ENCODE measurements at regions not wholly inside any gene's neighbourhood (a gene's known extent, or its start where the extent isn't known, plus 50 kb on each side); places are given as distances from the start of the nearest gene placed in this dataset.

DNA sequence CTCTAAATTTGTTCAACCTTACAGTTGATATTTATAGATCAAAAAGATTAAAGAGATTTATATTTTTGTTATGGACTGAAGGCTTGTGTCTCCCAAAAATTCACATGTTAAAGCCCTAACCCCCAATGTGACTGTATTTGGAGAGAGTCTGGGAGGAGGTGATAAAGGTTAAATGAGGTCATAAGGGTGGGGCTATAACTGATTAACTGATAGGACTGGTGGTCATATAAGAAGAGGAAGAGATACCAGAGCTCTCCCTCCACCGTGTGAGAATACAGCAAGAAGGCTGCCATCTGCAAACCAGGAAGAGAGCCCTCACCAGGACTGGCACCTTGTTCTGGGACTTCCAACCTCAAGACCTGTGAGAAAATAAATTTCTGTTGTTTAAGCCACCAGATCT lies 264.3 kb downstream of the ENC1 start:
- DNase-seq (ENCODE audit: low spot score), result no peak

- no peak for DNase-seq (ENCODE audit: low spot score)
Observed at GRCh38 chr5:74375271-74375670, 265.3 kb downstream of the ENC1 start.

- no peak for DNase-seq (ENCODE audit: low spot score)
Observed at GRCh38 chr5:74374656-74375055, 265.9 kb downstream of the ENC1 start.

DNA sequence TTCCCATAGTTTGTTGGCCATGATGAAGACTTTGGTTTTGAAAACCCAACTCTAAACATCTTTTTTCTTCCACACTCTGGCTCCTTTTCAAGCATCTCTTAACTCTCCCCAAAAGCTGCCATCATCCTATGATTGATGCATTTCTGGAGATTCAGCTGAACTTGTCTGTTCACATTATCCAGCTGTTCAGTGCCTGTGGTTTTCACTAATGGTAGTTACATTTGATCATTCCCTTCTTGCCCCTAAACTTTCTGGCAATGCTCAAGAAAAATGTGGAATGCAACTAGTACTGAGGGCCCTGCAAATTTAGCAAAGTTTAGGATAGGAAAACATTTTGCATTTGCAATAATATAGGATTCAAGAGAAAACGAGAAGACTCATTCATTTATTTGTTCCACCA lies 267.5 kb downstream of the ENC1 start:
- no peak for DNase-seq (ENCODE audit: low spot score)

- DNase-seq (ENCODE audit: low spot score), result no peak
Observed at GRCh38 chr5:74372502-74373064, 267.9 kb downstream of the ENC1 start.

DNA sequence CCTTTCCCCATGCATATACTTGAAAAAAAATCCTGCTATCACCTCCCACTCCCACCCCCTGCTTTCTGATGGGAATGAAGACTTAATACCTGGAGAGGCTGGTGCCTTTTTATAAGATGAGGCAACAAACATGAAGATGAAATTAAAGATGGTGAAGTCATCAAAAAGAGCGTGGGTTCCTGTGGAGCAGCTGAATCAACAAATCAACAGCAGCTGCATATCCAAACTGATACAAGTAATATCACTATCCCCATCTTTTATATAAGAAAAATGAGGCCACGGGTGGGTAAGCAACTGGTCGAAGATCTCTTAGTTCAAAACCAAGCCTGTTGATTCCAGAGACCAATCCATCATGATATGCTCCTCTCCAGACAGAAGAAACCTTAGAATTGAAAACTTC lies 268.5 kb downstream of the ENC1 start:
- DNase-seq (ENCODE audit: low spot score), result no peak

DNA sequence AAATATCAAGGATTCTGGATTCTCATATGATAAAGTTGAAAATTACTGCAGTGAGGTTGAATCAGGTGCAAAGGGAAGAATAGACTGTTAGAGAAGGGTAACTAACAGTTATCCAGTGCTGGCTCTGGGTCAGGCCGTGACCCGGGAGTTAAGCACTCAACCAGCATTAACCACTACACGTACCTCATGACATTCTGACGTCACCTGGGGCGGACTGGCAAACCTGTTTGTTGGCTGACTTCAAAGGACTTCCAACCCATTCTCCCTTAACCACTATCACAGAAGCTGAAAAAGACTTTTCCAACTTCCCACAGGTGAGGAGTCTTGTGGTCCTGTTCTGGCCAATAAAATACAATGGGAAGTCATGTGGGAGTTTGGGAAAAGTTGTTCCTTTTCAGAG lies 268.9 kb downstream of the ENC1 start:
- DNase-seq (ENCODE audit: low spot score), result no peak

DNA sequence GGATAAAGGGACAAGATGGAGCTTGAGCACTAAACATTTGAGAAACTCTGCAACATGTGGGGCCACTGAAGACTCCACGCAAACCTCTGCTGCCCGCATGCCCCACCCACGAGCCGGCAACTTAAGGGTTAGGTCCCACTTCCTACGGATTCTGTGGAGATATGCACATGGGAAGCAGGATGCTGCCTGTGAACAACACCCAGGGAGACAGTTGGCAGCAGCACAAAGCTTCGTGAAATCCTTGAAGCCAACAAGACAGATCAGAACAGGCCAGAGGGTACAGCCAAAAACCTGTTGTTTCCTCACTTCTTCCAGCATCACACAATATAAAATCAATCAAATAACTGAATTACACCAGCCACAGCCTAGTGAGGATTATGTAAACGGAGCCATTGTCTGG lies 270.4 kb downstream of the ENC1 start:
- DNase-seq (ENCODE audit: low spot score), result no peak

- DNase-seq (ENCODE audit: low spot score), result no peak
Observed at GRCh38 chr5:74369173-74369572, 271.4 kb downstream of the ENC1 start.

- no peak for DNase-seq (ENCODE audit: low spot score)
Observed at GRCh38 chr5:74367934-74368333, 272.6 kb downstream of the ENC1 start.

DNA sequence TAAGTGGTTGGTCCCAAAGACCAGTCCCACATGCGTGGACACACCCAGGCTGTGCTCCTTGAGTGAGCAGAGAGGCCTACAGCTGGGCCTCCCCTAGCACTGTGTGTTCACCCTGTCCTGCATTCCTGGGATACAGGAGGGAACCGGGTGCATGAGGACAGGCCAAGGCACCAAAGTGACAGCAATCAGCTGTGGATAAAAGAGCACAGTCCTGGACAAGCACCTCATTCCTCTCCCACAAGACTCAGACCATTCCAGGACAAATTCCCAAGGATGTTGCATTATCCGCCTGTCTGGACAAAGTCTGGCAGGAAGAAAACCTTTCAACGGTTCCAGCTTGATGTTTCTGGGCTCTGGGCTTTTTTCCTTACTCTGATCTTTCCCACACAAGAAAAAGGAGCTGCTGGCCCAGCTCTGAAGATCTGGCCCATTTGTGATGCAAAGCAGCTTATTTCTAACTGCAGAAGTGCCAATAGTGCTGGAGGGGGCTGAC lies 273.2 kb downstream of the ENC1 start:
- no peak for DNase-seq (ENCODE audit: low spot score)

DNA sequence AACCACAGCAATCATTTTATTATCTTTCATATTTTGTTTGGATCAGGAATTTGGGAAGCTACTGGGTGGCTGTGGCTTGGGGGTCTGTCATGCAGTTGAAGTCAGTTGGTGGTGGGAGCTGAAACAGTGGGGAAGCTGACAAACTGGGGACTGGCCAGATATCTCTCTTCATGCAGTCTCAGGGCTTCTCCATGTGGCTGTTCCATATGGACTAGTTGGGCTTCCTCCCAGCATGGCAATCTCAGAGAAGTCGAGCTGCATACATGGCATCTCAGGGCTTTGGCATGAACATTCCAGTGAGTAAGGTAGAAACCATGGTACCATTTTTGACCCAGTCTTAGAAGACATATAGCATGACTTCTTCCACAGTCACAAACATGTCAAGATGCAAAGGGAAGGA lies 274.8 kb downstream of the ENC1 start:
- DNase-seq (ENCODE audit: low spot score), result no peak

DNA sequence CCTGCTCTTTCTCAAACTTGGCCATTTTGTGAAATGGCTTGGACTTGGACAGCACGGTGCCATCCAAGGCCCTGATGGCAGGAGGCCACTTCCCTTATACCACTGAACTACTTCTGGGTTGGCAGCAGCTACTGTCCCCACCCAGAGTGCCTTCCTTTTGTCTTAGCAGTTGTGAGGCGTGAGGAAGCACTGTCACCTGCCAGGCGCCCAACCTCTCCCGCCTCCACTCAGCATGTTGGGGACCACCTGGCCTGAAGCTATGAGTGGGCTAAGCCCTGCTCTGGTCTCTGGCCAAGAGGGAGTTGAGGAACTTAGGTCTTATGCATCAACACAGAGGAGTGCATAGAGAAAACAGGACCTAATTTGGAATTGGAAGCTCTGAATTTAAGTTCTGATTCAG lies 276.0 kb downstream of the ENC1 start:
- DNase-seq (ENCODE audit: low spot score), result no peak

GRCh38 chr5:74363603-74364205 lies 276.8 kb downstream of the ENC1 start:
- no peak for DNase-seq (ENCODE audit: low spot score)

DNA sequence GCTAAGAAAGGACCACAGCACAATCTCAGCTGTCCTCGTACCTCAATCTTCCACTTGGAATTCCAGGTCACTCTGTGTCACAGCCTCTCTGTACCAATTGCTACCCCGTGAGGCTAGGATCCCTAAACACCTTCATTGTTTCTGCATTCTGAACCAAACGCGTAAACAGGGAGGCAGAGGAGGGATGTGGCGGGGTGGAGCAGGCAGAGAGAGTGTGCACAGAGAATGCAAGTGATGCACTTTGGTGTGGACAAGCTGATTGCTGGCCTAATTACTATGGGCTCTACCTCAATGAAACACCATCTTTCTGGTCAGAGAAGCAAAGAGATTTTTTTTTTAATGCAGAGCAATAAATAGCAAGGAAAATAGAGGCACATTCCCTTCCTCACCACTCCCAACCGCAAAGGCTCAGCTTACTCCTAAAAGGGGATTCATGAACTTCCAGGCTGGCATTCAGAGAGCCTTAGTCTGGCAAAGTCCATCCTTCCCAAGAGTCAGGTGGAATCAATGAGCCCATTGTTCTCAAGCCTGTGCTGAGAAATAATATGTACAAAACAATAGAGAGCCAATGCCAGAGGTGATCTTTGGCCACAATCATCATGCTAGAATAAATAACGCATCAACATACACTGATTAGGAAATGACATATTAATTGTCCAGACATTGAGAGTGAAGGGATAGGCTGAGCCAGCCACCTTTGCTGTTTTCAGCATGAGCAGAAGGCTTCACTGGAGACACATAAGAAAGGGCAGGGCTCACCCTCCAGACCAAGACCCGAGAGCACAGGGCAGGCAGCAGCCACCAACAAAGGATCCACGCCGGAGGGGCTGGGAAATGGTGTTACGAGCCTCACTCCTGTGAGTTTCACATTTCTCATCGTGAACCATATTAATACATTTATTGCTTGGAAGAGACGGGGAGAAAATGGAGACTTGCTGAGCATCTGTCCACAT lies 278.8 kb downstream of the ENC1 start:
- no peak for DNase-seq (ENCODE audit: low spot score)

GRCh38 chr5:74360535-74361210 lies 279.9 kb downstream of the ENC1 start:
- no peak for DNase-seq (ENCODE audit: low spot score)

DNA sequence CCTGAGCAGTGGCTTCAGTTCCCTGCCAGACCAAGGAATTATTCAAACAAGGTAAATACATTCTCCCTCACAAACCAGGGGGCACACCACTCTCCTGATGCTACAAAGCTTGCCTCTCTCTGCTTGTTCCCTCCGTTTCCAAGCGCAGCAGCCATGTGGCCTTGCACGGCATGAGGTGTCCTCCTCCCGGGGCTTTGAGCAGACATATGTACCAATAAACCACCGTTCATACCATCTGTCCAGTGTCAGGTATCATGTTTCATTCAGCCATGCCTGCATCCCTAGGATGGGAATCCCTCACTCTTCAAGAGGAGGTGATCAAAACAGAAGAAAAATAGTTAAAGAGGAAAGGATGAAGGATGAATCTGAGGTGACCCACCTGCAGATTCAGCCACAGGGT lies 282.7 kb downstream of the ENC1 start:
- no peak for DNase-seq (ENCODE audit: low spot score)

GRCh38 chr5:74356009-74356695 lies 284.4 kb downstream of the ENC1 start:
- DNase-seq (ENCODE audit: low spot score), result no peak

- no peak for DNase-seq (ENCODE audit: low spot score)
Observed at GRCh38 chr5:74355041-74355824, 285.3 kb downstream of the ENC1 start.

GRCh38 chr5:74352256-74352655 lies 288.3 kb downstream of the ENC1 start:
- DNase-seq (ENCODE audit: low spot score), result no peak
